Neural cell (in vitro differentiated cells): ENCODE measurements at regions not wholly inside any gene's neighbourhood (a gene's known extent, or its start where the extent isn't known, plus 50 kb on each side); places are given as distances from the start of the nearest gene placed in this dataset.

Experiments
- H2AFZ ChIP-seq: fragments of 200-600, 300-800 bp; sonication (generic), shearing (Covaris generic); 2 replicates; pipeline ENCODE4 v1.6.0; 2014; ENCODE audit warnings: low read depth, mild to moderate bottlenecking, antibody characterized with exemption, low read length, moderate library complexity
- H3F3A ChIP-seq: fragments of 200-600 bp; shearing (Covaris generic); 2 replicates; pipeline ENCODE4 v1.6.1; 2016; ENCODE audit warnings: mild to moderate bottlenecking, moderate library complexity, mixed read lengths, antibody characterized with exemption, low read length; ENCODE audit not compliant: insufficient read depth, poor library complexity, severe bottlenecking
- H3K27ac ChIP-seq: fragments of 200-600, 300-800 bp; sonication (generic), shearing (Covaris generic); 2 replicates; pipeline ENCODE4 v1.5.1; 2014; ENCODE audit warnings: mild to moderate bottlenecking, low read length, moderate library complexity
- H3K27me3 ChIP-seq: fragments of 300-800, 200-600 bp; sonication (generic), shearing (Covaris generic); 2 replicates; pipeline ENCODE4 v1.6.0; 2014; ENCODE audit warnings: mild to moderate bottlenecking, low read depth, low read length, moderate library complexity; ENCODE audit not compliant: insufficient read depth
- H3K36me3 ChIP-seq: fragments of 300-800, 200-600 bp; sonication (generic), shearing (Covaris generic); 2 replicates; pipeline ENCODE4 v1.5.1; 2014; ENCODE audit warnings: mild to moderate bottlenecking, antibody characterized with exemption, low read length, moderate library complexity; ENCODE audit not compliant: insufficient read depth
- H3K4me2 ChIP-seq: fragments of 300-800, 200-600 bp; sonication (generic), shearing (Covaris generic); 2 replicates; pipeline ENCODE4 v1.6.0; 2014; ENCODE audit warnings: mild to moderate bottlenecking, low read length
- H3K4me3 ChIP-seq: fragments of 300-800, 200-600 bp; sonication (generic), shearing (Covaris generic); 2 replicates; pipeline ENCODE4 v1.5.1; 2014; ENCODE audit warnings: mild to moderate bottlenecking, low read length, moderate library complexity
- H3K79me2 ChIP-seq: fragments of 200-600 bp; shearing (Covaris generic); replicated peaks from 2 replicates; pipeline ENCODE4 v1.6.0; 2014; ENCODE audit warnings: mild to moderate bottlenecking, low read length, moderate library complexity; ENCODE audit not compliant: insufficient read depth
- H3K9ac ChIP-seq: fragments of 300-800, 200-600 bp; sonication (generic), shearing (Covaris generic); 2 replicates; pipeline ENCODE4 v1.6.1; 2016; ENCODE audit warnings: mild to moderate bottlenecking, low read length, mixed read lengths
- H3K9me2 ChIP-seq: fragments of 200-600 bp; shearing (Covaris generic); 2 replicates; pipeline ENCODE4 v1.6.1; 2016; ENCODE audit warnings: mild to moderate bottlenecking, low read length, mixed read lengths; ENCODE audit not compliant: insufficient read depth
- H3K9me3 ChIP-seq: fragments of 200-600, 300-800 bp; sonication (generic), shearing (Covaris generic); 2 replicates; pipeline ENCODE4 v1.6.1; 2016; ENCODE audit warnings: mild to moderate bottlenecking, mixed run types, low read length, moderate library complexity, mixed read lengths
- H4K20me1 ChIP-seq: fragments of 200-600 bp; shearing (Covaris generic); 2 replicates; pipeline ENCODE4 v1.6.1; 2016; ENCODE audit warnings: mild to moderate bottlenecking, mixed run types; ENCODE audit not compliant: insufficient read depth
- CTCF ChIP-seq: fragments of 450-650 bp; IDR thresholded peaks from 2 replicates; pipeline ENCODE4 v1.5.1; 2014; ENCODE audit warnings: antibody characterized with exemption, mild to moderate bottlenecking, moderate library complexity; ENCODE audit not compliant: poor library complexity, severe bottlenecking
- EP300 ChIP-seq: fragments of 450-650 bp; conservative IDR thresholded peaks from 2 replicates; pipeline ENCODE4 v1.6.1; 2014; ENCODE audit warnings: antibody characterized with exemption, mild to moderate bottlenecking, moderate library complexity; ENCODE audit not compliant: poor library complexity, severe bottlenecking
- EZH2 ChIP-seq: fragments of 200-600, 300-800 bp; shearing (Covaris generic), sonication (generic); IDR thresholded peaks from 2 replicates; pipeline ENCODE4 v1.6.1; 2014; ENCODE audit warnings: antibody characterized with exemption, low read length, borderline replicate concordance, mild to moderate bottlenecking; ENCODE audit not compliant: insufficient read depth, poor library complexity, severe bottlenecking
- MXI1 ChIP-seq: fragments of 450-650 bp; conservative IDR thresholded peaks from 2 replicates; pipeline ENCODE4 v1.6.1; 2014; ENCODE audit warnings: antibody characterized with exemption, mild to moderate bottlenecking; ENCODE audit not compliant: poor library complexity, severe bottlenecking
- POLR2AphosphoS5 ChIP-seq: IDR thresholded peaks from 2 replicates; pipeline ENCODE4 v1.6.1; 2012
- RAD21 ChIP-seq: fragments of 450-650 bp; conservative IDR thresholded peaks from 2 replicates; pipeline ENCODE4 v1.6.1; 2014; ENCODE audit warnings: antibody characterized with exemption, mild to moderate bottlenecking, moderate library complexity
- REST ChIP-seq: IDR thresholded peaks from 2 replicates; pipeline ENCODE4 v1.6.1; 2012; ENCODE audit warnings: borderline replicate concordance
- SMC3 ChIP-seq: fragments of 450-650 bp; conservative IDR thresholded peaks from 2 replicates; pipeline ENCODE4 v1.6.1; 2014; ENCODE audit warnings: antibody characterized with exemption, mild to moderate bottlenecking, moderate library complexity; ENCODE audit not compliant: poor library complexity
- TAF1 ChIP-seq: IDR thresholded peaks from 2 replicates; pipeline ENCODE4 v1.6.1; 2012; ENCODE audit warnings: low read depth

DNA sequence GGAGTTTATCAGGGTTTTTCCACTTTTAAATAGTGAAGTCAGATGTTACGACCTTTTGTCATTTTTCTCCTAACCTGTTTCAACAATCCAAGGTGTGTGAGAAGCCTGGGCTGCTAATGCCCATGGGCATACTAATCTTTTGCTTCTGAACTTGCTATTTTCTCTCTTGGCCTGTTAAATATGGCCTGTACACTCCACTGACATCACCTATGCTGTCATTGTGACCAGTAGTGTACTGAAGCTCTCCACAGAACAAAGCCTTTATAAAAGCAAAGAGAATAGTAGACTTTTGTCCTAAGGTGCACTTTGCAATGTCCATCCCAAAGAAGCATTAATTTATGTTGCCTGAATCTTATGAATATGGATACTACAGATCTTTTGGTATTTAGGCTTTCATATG, 1490.5 kb downstream of the STIM2 start:
- Histone ChIP-seq H3K4me2 (no peak overlapping the region), H3K27me3 (no peaks in the 10 kb centered on the region), H3K9me2 (no peaks in the 10 kb centered on the region), H3K9ac (no peak overlapping the region), H3K4me3 (no peak overlapping the region), H3F3A (no peaks in the 10 kb centered on the region), H2AFZ (no peak overlapping the region), H3K79me2 (no peaks in the 10 kb centered on the region), H3K36me3 (no peaks in the 10 kb centered on the region), H3K27ac (no peak overlapping the region), H4K20me1 (no peaks in the 10 kb centered on the region), H3K9me3 (peaks cover 4% of the 10 kb centered on the region)
- TF ChIP-seq EP300 (no peak), POLR2AphosphoS5 (no peak), TAF1 (no peak), REST (no peak), CTCF (no peak), MXI1 (no peak), RAD21 (no peak), SMC3 (no peak), EZH2 (no peak)

- no peak overlapping the region for H3K4me3 ChIP-seq
- no peaks in the 10 kb centered on the region for H4K20me1 ChIP-seq
- no peak for TF ChIP-seq EZH2
- no peak for TF ChIP-seq CTCF
- TF ChIP-seq EP300, result no peak
- TF ChIP-seq REST, result no peak
- no peak for TF ChIP-seq MXI1
- TF ChIP-seq POLR2AphosphoS5, result no peak
- H3K27me3 ChIP-seq, result no peaks in the 10 kb centered on the region
- no peaks in the 10 kb centered on the region for H3K79me2 ChIP-seq
- H3K36me3 ChIP-seq, result no peaks in the 10 kb centered on the region
- H3K9me3 ChIP-seq, result peaks cover 4% of the 10 kb centered on the region
- H3K27ac ChIP-seq, result no peak overlapping the region
- H3K9me2 ChIP-seq, result no peaks in the 10 kb centered on the region
- no peak overlapping the region for H3K4me2 ChIP-seq
- H2AFZ ChIP-seq, result no peak overlapping the region
- H3K9ac ChIP-seq, result no peak overlapping the region
- no peaks in the 10 kb centered on the region for H3F3A ChIP-seq
These were observed 1491.2 kb downstream of the STIM2 start for GRCh38 chr4:28351826-28352225.
